ENCODE measurements at regions not wholly inside any gene's neighbourhood (a gene's known extent, or its start where the extent isn't known, plus 50 kb on each side); places are given as distances from the start of the nearest gene placed in this dataset.

DNA sequence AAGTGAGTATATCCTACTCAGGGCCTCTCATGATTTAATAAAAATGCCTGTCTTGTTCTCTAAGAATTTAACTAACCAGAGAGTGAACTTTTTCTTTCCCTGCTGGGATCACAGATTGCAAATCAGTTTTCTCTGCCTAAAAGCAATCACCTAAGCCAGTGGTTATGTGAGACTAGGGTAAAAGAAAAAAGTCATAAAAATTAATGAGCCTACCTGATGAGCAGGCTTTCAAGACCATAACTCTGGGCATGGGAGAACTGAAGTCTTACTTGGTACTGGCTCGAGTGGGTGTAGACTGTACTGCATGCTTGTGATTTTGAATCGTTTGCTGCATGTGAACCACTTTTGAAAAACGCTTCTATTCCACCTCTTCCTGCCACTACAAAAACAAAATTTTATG lies 1677.0 kb upstream of the LRRTM1 start:
- ChIA-PET POLR2A (no interaction called here), CTCF (no interaction called here)
- no peak overlapping the region for H3K27ac ChIP-seq
- 2% methylated on average over 3 of the region's 3 CpGs for WGBS (ENCODE audit: missing lambda C conversion rate)
- no peak for ATAC-seq
- TF ChIP-seq POLR2AphosphoS2 (conservative IDR thresholded peaks at IDR 0.05; ENCODE audit: low read length) (no peak), ZSCAN20 (CRISPR knock-in tag; IDR thresholded peaks at IDR 0.05) (no peak), CHD2 (IDR thresholded peaks at IDR 0.05; ENCODE audit: low read length, partially characterized antibody) (no peak)
- TF ChIP-seq, protein P1, sequence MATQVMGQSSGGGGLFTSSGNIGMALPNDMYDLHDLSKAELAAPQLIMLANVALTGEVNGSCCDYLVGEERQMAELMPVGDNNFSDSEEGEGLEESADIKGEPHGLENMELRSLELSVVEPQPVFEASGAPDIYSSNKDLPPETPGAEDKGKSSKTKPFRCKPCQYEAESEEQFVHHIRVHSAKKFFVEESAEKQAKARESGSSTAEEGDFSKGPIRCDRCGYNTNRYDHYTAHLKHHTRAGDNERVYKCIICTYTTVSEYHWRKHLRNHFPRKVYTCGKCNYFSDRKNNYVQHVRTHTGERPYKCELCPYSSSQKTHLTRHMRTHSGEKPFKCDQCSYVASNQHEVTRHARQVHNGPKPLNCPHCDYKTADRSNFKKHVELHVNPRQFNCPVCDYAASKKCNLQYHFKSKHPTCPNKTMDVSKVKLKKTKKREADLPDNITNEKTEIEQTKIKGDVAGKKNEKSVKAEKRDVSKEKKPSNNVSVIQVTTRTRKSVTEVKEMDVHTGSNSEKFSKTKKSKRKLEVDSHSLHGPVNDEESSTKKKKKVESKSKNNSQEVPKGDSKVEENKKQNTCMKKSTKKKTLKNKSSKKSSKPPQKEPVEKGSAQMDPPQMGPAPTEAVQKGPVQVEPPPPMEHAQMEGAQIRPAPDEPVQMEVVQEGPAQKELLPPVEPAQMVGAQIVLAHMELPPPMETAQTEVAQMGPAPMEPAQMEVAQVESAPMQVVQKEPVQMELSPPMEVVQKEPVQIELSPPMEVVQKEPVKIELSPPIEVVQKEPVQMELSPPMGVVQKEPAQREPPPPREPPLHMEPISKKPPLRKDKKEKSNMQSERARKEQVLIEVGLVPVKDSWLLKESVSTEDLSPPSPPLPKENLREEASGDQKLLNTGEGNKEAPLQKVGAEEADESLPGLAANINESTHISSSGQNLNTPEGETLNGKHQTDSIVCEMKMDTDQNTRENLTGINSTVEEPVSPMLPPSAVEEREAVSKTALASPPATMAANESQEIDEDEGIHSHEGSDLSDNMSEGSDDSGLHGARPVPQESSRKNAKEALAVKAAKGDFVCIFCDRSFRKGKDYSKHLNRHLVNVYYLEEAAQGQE (IDR thresholded peaks at IDR 0.05): no peak
- peaks cover 7% of the 10 kb centered on the region; the same call in 2 of the 3 replicates for H3K9me3 ChIP-seq
- no peaks in the 10 kb centered on the region for H3K4me1 ChIP-seq
- H3K4me3 ChIP-seq: no peak overlapping the region
- no peak for DNase-seq (ENCODE audit: low read depth in 1 of 2, low spot score in 1 of 2)
- no peak overlapping the region for H3K4me2 ChIP-seq
- no peak for FAIRE-seq

DNA sequence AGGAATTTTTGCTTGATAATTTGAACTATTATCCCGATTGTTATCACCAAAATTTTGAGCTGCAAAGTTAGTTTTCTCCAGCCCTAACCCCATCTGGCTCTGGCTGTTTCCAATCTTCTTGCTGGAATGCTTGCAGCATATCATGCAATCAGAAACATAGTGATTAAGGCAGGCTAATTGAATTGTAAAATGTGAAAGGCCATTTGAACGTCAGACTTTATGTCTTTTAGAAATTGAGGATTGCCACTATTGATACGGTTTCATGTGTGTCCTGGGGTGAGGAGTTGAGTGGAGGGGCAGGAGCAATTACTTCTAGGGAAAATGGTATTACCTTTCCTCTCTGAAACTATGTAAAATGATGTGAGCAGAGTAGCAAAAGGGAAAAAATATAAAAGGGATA lies 1674.5 kb upstream of the LRRTM1 start:
- Histone ChIP-seq H3K9me3 (peaks cover 7% of the 10 kb centered on the region; the same call in 2 of the 3 replicates), H3K4me2 (no peak overlapping the region), H3K4me1 (no peaks in the 10 kb centered on the region), H3K4me3 (no peak overlapping the region), H3K27ac (no peak overlapping the region)
- POLR2A ChIA-PET: no interaction called here
- TF ChIP-seq CHD2 (IDR thresholded peaks at IDR 0.05; ENCODE audit: low read length, partially characterized antibody) (no peak), GATA3 (IDR thresholded peaks at IDR 0.05; ENCODE audit: borderline replicate concordance) (no peak), PBX3 (IDR thresholded peaks at IDR 0.05) (no peak), HOXB5 (CRISPR knock-in tag; IDR thresholded peaks at IDR 0.05) (no peak), CHD4 (IDR thresholded peaks at IDR 0.05; ENCODE audit: borderline replicate concordance) (no peak), NR3C1 (IDR thresholded peaks at IDR 0.05) (no peak), SREBF2 (IDR thresholded peaks at IDR 0.05) (no peak), TP53 (CRISPR knock-in tag; IDR thresholded peaks at IDR 0.05) (no peak)
- WGBS (ENCODE audit: missing lambda C conversion rate): 3% methylated on average over 3 of the region's 3 CpGs
- no peak for FAIRE-seq
- ATAC-seq: no peak
- CTCF ChIA-PET: no interaction called here
- no peak for DNase-seq (ENCODE audit: low read depth in 1 of 2, low spot score in 1 of 2)

- no peak for FAIRE-seq
- CTCF ChIA-PET: no interaction called here
These were observed 1672.4 kb upstream of the LRRTM1 start for GRCh38 chr2:81976998-81977397.

More at GRCh38 chr2:81976998-81977397, 1672.4 kb upstream of the LRRTM1 start:
- Histone ChIP-seq H3K4me3 (no peak overlapping the region), H3K27ac (no peak overlapping the region), H3K9me3 (peaks cover 7% of the 10 kb centered on the region; the same call in 2 of the 3 replicates), H3K4me1 (no peaks in the 10 kb centered on the region), H3K4me2 (no peak overlapping the region)
- no peak for TF ChIP-seq RARB (CRISPR knock-in tag; IDR thresholded peaks at IDR 0.05)
- TF ChIP-seq EHMT2 (IDR thresholded peaks at IDR 0.05; ENCODE audit: low read depth): no peak
- no peak for TF ChIP-seq ZSCAN20 (CRISPR knock-in tag; IDR thresholded peaks at IDR 0.05)
- no peak for TF ChIP-seq KDM5A (IDR thresholded peaks at IDR 0.05)
- no peak for TF ChIP-seq BHLHE40 (IDR thresholded peaks at IDR 0.05; ENCODE audit: low read depth, low read length)
- no peak for TF ChIP-seq RAD21 (conservative IDR thresholded peaks at IDR 0.05 in 1 of 2, IDR thresholded peaks at IDR 0.05 in 1 of 2)
- TF ChIP-seq HEYL (CRISPR knock-in tag; IDR thresholded peaks at IDR 0.05): no peak
- TF ChIP-seq, protein P1 (IDR thresholded peaks at IDR 0.05): no peak
- TF ChIP-seq, protein P2, sequence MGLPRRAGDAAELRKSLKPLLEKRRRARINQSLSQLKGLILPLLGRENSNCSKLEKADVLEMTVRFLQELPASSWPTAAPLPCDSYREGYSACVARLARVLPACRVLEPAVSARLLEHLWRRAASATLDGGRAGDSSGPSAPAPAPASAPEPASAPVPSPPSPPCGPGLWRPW (IDR thresholded peaks at IDR 0.05): no peak
- TF ChIP-seq MAZ (IDR thresholded peaks at IDR 0.05; ENCODE audit: borderline replicate concordance, low read depth, low read length): no peak
- no peak for TF ChIP-seq CEBPB (IDR thresholded peaks at IDR 0.05)
- no peak for TF ChIP-seq RCOR1 (IDR thresholded peaks at IDR 0.05; ENCODE audit: low read depth, low read length)
- no peak for TF ChIP-seq NPAS2 (CRISPR knock-in tag; IDR thresholded peaks at IDR 0.05; ENCODE audit: borderline replicate concordance)
- no peak for TF ChIP-seq RFX5 (IDR thresholded peaks at IDR 0.05)
- no peak for TF ChIP-seq FOSB (CRISPR knock-in tag; IDR thresholded peaks at IDR 0.05)
- no peak for TF ChIP-seq ATOH8 (CRISPR knock-in tag; IDR thresholded peaks at IDR 0.05; ENCODE audit: low read depth)
- DNase-seq (ENCODE audit: low read depth in 1 of 2, low spot score in 1 of 2) (no peak), ATAC-seq (no peak)
- POLR2A ChIA-PET: no interaction called here
- WGBS (ENCODE audit: missing lambda C conversion rate): 0% methylated on average over 1 of the region's 1 CpG
